ENCODE measurements at regions not wholly inside any gene's neighbourhood (a gene's known extent, or its start where the extent isn't known, plus 50 kb on each side); places are given as distances from the start of the nearest gene placed in this dataset.

GRCh38 chr12:4112290-4112689, 161.3 kb upstream of the CCND2 start (continued):
- TF ChIP-seq ATF3 (IDR thresholded peaks at IDR 0.05; ENCODE audit: borderline replicate concordance, extremely low read depth, low read depth, low read length) (no peak), ETV6 (conservative IDR thresholded peaks at IDR 0.05 in 1 of 2, IDR thresholded peaks at IDR 0.05 in 1 of 2; ENCODE audit: borderline replicate concordance in 1 of 2, low read depth in 1 of 2) (peak in 1 of 2 experiments; percentile 89; a peak in 2 of 4 replicates), PKNOX1 (IDR thresholded peaks at IDR 0.05) (no peak), LARP7 (IDR thresholded peaks at IDR 0.05) (no peak), RB1 (IDR thresholded peaks at IDR 0.05; ENCODE audit: borderline replicate concordance) (no peak), ZNF687 (IDR thresholded peaks at IDR 0.05) (no peak), E2F4 (IDR thresholded peaks at IDR 0.05; ENCODE audit: low read depth, low read length) (no peak), PBX3 (IDR thresholded peaks at IDR 0.05; ENCODE audit: insufficient replicate concordance, low read depth, low read length) (no peak), POU2F2 (IDR thresholded peaks at IDR 0.05; ENCODE audit: borderline replicate concordance, low read depth, low read length) (no peak), PAX5 (IDR thresholded peaks at IDR 0.05; ENCODE audit: borderline replicate concordance, low read depth, low read length) (0 out of 2 replicates have a peak, but pooled peaks have one; percentile 29), CREB1 (IDR thresholded peaks at IDR 0.05; ENCODE audit: low read depth) (peak; percentile 61; the same call in 1 of the 2 replicates), GABPA (IDR thresholded peaks at IDR 0.05; ENCODE audit: low read depth) (peak; percentile 47; the same call in 1 of the 2 replicates), BCLAF1 (IDR thresholded peaks at IDR 0.05) (no peak), CBFB (IDR thresholded peaks at IDR 0.05; ENCODE audit: low read depth) (peak; percentile 59; the same call in 1 of the 2 replicates), MAX (IDR thresholded peaks at IDR 0.05; ENCODE audit: low read depth, low read length) (no peak), STAT3 (IDR thresholded peaks at IDR 0.05; ENCODE audit: low read depth, low read length) (no peak), CBX3 (IDR thresholded peaks at IDR 0.05; ENCODE audit: borderline replicate concordance, low read depth) (no peak), TCF3 (IDR thresholded peaks at IDR 0.05; ENCODE audit: borderline replicate concordance, insufficient read depth, low read depth, low read length) (peak; percentile 65; the same call in 1 of the 2 replicates), MEF2A (IDR thresholded peaks at IDR 0.05; ENCODE audit: insufficient read depth, low read depth, low read length) (0 out of 2 replicates have a peak, but pooled peaks have one; percentile 19)
